Duodenal mucosa (tissue), 2 donors: ENCODE measurements at regions not wholly inside any gene's neighbourhood (a gene's known extent, or its start where the extent isn't known, plus 50 kb on each side); places are given as distances from the start of the nearest gene placed in this dataset.
"Not testable (repeated sequence)": the region's sequence is repeated elsewhere in the genome, so short reads cannot be mapped to it uniquely, and the experiment has no call there.

Experiments used
- H3K27ac ChIP-seq: one replicate; pipeline ENCODE4 v1.7.0; 2013; ENCODE audit warnings: low read depth, low read length
- H3K27me3 ChIP-seq, 2 donors: one replicate each; pipeline ENCODE4 v1.7.0; 2013; ENCODE audit warnings: low read length in 2 of 2, control low read depth in 1 of 2; ENCODE audit not compliant: insufficient read depth in 2 of 2, control insufficient read depth in 1 of 2
- H3K36me3 ChIP-seq, 2 donors: one replicate each; pipeline ENCODE4 v1.7.0; 2013; ENCODE audit warnings: low read length in 2 of 2, control low read depth in 1 of 2; ENCODE audit not compliant: insufficient read depth in 2 of 2, control insufficient read depth in 1 of 2
- H3K4me1 ChIP-seq, 2 donors: one replicate each; pipeline ENCODE4 v1.7.0; 2013; ENCODE audit warnings: low read length in 2 of 2, control low read depth in 1 of 2; ENCODE audit not compliant: insufficient read depth in 2 of 2, control insufficient read depth in 1 of 2
- H3K4me3 ChIP-seq, 2 donors: one replicate each; pipeline ENCODE4 v1.7.0; 2013; ENCODE audit warnings: low read length in 2 of 2, low read depth in 1 of 2
- H3K9ac ChIP-seq, 2 donors: one replicate each; pipeline ENCODE4 v1.7.0; 2013; ENCODE audit warnings: low read length in 2 of 2, low read depth in 1 of 2
- H3K9me3 ChIP-seq, 2 donors: one replicate each; pipeline ENCODE4 v1.7.0; 2013; ENCODE audit warnings: low read length in 2 of 2, control low read depth in 1 of 2; ENCODE audit not compliant: control insufficient read depth in 1 of 2

GRCh38 chr10:4398602-4399001, 427.4 kb upstream of the AKR1E2 start:
- Histone ChIP-seq H3K36me3 (no peaks in the 10 kb centered on the region), H3K4me3 (no peak overlapping the region), H3K27me3 (no peaks in the 10 kb centered on the region), H3K9ac (no peak overlapping the region), H3K4me1 (no peaks in the 10 kb centered on the region), H3K9me3 (no peaks in the 10 kb centered on the region), H3K27ac (no peak overlapping the region)

DNA sequence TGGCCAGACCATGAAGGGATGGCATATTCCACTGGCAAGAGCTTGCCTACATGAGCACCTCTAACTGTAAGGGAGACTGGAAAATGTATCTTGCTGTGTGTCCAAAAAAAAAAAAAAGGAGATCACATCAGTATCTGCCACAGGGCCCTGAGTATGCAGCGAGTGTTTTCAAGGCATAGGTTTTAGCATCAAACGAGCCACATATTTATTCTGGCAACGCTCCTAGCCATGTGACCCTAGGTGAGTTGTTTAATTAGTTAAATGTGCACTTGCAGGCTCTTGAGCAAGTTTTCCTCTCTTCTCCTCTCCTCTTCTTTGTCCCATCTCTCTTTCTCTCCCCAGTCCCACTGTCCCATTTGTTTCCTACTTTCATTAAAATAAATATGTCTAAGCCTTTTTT, 428.7 kb upstream of the AKR1E2 start:
- H3K36me3 ChIP-seq = no peaks in the 10 kb centered on the region
- H3K9ac ChIP-seq = no peak overlapping the region
- no peaks in the 10 kb centered on the region for H3K9me3 ChIP-seq
- no peak overlapping the region for H3K4me3 ChIP-seq
- H3K4me1 ChIP-seq = no peaks in the 10 kb centered on the region
- H3K27me3 ChIP-seq = no peaks in the 10 kb centered on the region
- H3K27ac ChIP-seq = no peak overlapping the region

GRCh38 chr10:4396401-4397283, 429.4 kb upstream of the AKR1E2 start:
- H3K9me3 ChIP-seq = no peaks in the 10 kb centered on the region
- no peak overlapping the region for H3K4me3 ChIP-seq
- no peaks in the 10 kb centered on the region for H3K36me3 ChIP-seq
- no peaks in the 10 kb centered on the region for H3K4me1 ChIP-seq
- H3K9ac ChIP-seq = no peak overlapping the region
- H3K27ac ChIP-seq = no peak overlapping the region
- H3K27me3 ChIP-seq = no peaks in the 10 kb centered on the region

- Histone ChIP-seq H3K9me3 (no peaks in the 10 kb centered on the region), H3K9ac (no peak overlapping the region), H3K4me3 (no peak overlapping the region), H3K27ac (no peak overlapping the region), H3K27me3 (no peaks in the 10 kb centered on the region), H3K4me1 (no peaks in the 10 kb centered on the region), H3K36me3 (no peaks in the 10 kb centered on the region)
Measured at GRCh38 chr10:4395731-4396130, 430.3 kb upstream of the AKR1E2 start.

GRCh38 chr10:4394455-4394854, 431.6 kb upstream of the AKR1E2 start:
- not testable (repeated sequence) for H3K9me3 ChIP-seq, H3K27ac ChIP-seq, H3K4me3 ChIP-seq, H3K4me1 ChIP-seq, H3K9ac ChIP-seq, H3K27me3 ChIP-seq, H3K36me3 ChIP-seq

- Histone ChIP-seq H3K27ac (no peak overlapping the region), H3K36me3 (no peaks in the 10 kb centered on the region), H3K27me3 (no peaks in the 10 kb centered on the region), H3K4me1 (no peaks in the 10 kb centered on the region), H3K9me3 (no peaks in the 10 kb centered on the region), H3K9ac (no peak overlapping the region), H3K4me3 (no peak overlapping the region)
Measured at GRCh38 chr10:4391683-4392082, 434.3 kb upstream of the AKR1E2 start.

GRCh38 chr10:4390219-4390618, 435.8 kb upstream of the AKR1E2 start:
- Histone ChIP-seq H3K36me3 (no peaks in the 10 kb centered on the region), H3K9ac (no peak overlapping the region), H3K4me3 (no peak overlapping the region), H3K9me3 (no peaks in the 10 kb centered on the region), H3K27me3 (no peaks in the 10 kb centered on the region), H3K4me1 (no peaks in the 10 kb centered on the region), H3K27ac (no peak overlapping the region)

DNA sequence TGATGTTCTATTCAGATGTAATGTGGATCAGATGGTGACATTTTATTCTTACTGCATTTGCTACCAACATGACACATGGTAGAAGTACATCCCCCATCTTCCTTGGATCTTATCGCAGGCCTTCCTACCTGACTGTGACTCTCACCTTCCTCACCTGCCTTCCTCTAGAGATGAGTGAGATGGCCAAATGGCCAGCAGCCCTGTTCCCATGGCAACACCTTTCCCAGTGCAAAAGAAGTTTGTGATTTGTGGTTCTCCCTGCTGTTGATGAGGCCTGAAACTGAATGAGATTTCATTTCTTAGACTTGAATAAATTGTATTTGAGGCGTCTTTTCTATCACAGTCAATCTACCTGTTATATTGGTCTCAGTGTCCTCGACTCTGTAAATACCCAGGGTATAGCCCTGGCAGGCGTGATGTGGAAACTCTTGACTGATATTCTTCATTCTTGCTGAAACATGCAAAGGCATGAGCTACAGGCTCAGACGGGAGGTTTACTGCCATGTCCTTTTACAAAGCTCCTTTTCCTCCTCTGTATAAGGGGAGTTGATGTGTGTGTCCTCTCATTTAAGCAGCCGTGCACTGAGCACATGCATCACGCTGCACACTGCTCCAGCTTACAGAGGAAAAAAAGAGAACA, 440.7 kb upstream of the AKR1E2 start:
- Histone ChIP-seq H3K36me3 (no peaks in the 10 kb centered on the region), H3K27me3 (no peaks in the 10 kb centered on the region), H3K9me3 (no peaks in the 10 kb centered on the region), H3K4me1 (no peaks in the 10 kb centered on the region), H3K9ac (no peak overlapping the region), H3K4me3 (no peak overlapping the region), H3K27ac (no peak overlapping the region)

DNA sequence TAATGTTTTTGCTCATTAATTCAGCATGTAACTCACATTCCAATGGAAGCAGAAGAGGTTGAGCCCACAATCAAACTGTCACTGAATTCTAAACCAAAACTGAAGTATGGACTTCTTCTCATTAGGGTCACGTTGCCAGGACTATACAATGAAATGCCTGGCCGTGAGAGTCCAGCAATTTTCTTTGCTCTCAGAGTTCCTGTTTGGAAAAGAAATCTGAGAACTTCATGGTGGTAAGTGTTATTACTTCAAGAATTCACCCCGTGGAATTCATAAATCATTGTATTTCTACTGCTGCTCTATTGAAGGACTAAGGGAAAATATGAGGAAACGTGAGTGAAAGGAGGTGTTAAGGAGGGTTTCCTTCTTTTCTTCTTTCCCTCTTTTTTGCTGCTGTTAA, 441.8 kb upstream of the AKR1E2 start:
- H3K4me1 ChIP-seq = no peaks in the 10 kb centered on the region
- no peaks in the 10 kb centered on the region for H3K27me3 ChIP-seq
- H3K27ac ChIP-seq = no peak overlapping the region
- no peaks in the 10 kb centered on the region for H3K36me3 ChIP-seq
- no peaks in the 10 kb centered on the region for H3K9me3 ChIP-seq
- no peak overlapping the region for H3K9ac ChIP-seq
- no peak overlapping the region for H3K4me3 ChIP-seq

DNA sequence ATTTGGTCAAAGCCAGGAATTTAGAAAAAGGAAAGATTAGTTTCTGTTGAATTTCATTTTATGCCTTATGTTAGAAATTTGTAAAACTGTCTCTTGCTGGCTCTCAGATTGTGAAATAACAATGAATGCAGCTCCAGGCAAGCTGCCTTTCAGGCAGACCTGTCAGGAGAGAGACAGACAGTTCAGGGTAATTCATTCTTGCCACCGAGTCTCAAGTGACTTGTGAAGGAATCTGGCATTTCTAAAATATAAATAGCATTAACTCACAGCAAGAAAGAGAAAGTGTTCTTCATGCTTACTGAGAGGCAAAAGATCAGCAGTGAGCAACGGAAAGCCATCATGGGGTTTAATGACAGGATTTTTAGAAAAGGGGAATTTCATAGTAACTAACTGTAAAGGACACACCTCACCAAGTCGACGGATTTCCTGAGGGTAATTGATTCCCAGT, 442.3 kb upstream of the AKR1E2 start:
- no peak overlapping the region for H3K27ac ChIP-seq
- H3K36me3 ChIP-seq = no peaks in the 10 kb centered on the region
- no peaks in the 10 kb centered on the region for H3K9me3 ChIP-seq
- H3K27me3 ChIP-seq = no peaks in the 10 kb centered on the region
- no peaks in the 10 kb centered on the region for H3K4me1 ChIP-seq
- no peak overlapping the region for H3K9ac ChIP-seq
- H3K4me3 ChIP-seq = no peak overlapping the region
